H1 (cell line): ENCODE measurements at regions not wholly inside any gene's neighbourhood (a gene's known extent, or its start where the extent isn't known, plus 50 kb on each side); places are given as distances from the start of the nearest gene placed in this dataset.

Experiments used
- JUND ChIP-seq: IDR thresholded peaks from 2 replicates; pipeline ENCODE4 v1.6.1; 2011; ENCODE audit warnings: mild to moderate bottlenecking, improper control_type of control experiment, low read length
- TF ChIP-seq, protein P1 (sequence below): fragments of 300-600 bp; sonication (generic); IDR thresholded peaks from 2 replicates; pipeline ENCODE4 v1.7.1; 2012; ENCODE audit warnings: low read length, moderate library complexity, mild to moderate bottlenecking, inconsistent platforms; ENCODE audit not compliant: insufficient replicate concordance

DNA sequence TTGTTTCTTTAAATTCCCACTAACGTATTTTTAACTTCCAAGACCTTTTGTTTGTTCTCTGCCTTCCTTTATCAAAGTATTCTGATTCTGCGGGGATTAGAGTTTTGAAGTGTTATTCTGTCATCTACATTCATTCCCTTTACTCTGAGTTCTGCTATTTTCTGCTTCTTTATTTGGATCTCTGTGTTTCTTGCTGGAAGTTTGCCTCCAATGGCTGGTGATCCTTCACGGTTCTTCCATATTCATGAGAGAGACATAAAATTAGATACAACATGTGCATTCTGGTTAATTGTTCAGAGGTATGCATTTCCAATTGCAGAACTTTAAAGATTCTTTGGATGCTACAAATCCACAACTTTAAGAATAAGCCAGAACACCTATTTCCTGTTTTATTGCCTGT is 244.7 kb upstream of the ADARB2 start (continued):
- TF ChIP-seq, protein P1, sequence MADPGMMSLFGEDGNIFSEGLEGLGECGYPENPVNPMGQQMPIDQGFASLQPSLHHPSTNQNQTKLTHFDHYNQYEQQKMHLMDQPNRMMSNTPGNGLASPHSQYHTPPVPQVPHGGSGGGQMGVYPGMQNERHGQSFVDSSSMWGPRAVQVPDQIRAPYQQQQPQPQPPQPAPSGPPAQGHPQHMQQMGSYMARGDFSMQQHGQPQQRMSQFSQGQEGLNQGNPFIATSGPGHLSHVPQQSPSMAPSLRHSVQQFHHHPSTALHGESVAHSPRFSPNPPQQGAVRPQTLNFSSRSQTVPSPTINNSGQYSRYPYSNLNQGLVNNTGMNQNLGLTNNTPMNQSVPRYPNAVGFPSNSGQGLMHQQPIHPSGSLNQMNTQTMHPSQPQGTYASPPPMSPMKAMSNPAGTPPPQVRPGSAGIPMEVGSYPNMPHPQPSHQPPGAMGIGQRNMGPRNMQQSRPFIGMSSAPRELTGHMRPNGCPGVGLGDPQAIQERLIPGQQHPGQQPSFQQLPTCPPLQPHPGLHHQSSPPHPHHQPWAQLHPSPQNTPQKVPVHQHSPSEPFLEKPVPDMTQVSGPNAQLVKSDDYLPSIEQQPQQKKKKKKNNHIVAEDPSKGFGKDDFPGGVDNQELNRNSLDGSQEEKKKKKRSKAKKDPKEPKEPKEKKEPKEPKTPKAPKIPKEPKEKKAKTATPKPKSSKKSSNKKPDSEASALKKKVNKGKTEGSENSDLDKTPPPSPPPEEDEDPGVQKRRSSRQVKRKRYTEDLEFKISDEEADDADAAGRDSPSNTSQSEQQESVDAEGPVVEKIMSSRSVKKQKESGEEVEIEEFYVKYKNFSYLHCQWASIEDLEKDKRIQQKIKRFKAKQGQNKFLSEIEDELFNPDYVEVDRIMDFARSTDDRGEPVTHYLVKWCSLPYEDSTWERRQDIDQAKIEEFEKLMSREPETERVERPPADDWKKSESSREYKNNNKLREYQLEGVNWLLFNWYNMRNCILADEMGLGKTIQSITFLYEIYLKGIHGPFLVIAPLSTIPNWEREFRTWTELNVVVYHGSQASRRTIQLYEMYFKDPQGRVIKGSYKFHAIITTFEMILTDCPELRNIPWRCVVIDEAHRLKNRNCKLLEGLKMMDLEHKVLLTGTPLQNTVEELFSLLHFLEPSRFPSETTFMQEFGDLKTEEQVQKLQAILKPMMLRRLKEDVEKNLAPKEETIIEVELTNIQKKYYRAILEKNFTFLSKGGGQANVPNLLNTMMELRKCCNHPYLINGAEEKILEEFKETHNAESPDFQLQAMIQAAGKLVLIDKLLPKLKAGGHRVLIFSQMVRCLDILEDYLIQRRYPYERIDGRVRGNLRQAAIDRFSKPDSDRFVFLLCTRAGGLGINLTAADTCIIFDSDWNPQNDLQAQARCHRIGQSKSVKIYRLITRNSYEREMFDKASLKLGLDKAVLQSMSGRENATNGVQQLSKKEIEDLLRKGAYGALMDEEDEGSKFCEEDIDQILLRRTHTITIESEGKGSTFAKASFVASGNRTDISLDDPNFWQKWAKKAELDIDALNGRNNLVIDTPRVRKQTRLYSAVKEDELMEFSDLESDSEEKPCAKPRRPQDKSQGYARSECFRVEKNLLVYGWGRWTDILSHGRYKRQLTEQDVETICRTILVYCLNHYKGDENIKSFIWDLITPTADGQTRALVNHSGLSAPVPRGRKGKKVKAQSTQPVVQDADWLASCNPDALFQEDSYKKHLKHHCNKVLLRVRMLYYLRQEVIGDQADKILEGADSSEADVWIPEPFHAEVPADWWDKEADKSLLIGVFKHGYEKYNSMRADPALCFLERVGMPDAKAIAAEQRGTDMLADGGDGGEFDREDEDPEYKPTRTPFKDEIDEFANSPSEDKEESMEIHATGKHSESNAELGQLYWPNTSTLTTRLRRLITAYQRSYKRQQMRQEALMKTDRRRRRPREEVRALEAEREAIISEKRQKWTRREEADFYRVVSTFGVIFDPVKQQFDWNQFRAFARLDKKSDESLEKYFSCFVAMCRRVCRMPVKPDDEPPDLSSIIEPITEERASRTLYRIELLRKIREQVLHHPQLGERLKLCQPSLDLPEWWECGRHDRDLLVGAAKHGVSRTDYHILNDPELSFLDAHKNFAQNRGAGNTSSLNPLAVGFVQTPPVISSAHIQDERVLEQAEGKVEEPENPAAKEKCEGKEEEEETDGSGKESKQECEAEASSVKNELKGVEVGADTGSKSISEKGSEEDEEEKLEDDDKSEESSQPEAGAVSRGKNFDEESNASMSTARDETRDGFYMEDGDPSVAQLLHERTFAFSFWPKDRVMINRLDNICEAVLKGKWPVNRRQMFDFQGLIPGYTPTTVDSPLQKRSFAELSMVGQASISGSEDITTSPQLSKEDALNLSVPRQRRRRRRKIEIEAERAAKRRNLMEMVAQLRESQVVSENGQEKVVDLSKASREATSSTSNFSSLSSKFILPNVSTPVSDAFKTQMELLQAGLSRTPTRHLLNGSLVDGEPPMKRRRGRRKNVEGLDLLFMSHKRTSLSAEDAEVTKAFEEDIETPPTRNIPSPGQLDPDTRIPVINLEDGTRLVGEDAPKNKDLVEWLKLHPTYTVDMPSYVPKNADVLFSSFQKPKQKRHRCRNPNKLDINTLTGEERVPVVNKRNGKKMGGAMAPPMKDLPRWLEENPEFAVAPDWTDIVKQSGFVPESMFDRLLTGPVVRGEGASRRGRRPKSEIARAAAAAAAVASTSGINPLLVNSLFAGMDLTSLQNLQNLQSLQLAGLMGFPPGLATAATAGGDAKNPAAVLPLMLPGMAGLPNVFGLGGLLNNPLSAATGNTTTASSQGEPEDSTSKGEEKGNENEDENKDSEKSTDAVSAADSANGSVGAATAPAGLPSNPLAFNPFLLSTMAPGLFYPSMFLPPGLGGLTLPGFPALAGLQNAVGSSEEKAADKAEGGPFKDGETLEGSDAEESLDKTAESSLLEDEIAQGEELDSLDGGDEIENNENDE, result no peak
- TF ChIP-seq JUND, result no peak
